ENCODE measurements at regions not wholly inside any gene's neighbourhood (a gene's known extent, or its start where the extent isn't known, plus 50 kb on each side); places are given as distances from the start of the nearest gene placed in this dataset.
"Not testable (repeated sequence)": the region's sequence is repeated elsewhere in the genome, so short reads cannot be mapped to it uniquely, and the experiment has no call there.

DNA sequence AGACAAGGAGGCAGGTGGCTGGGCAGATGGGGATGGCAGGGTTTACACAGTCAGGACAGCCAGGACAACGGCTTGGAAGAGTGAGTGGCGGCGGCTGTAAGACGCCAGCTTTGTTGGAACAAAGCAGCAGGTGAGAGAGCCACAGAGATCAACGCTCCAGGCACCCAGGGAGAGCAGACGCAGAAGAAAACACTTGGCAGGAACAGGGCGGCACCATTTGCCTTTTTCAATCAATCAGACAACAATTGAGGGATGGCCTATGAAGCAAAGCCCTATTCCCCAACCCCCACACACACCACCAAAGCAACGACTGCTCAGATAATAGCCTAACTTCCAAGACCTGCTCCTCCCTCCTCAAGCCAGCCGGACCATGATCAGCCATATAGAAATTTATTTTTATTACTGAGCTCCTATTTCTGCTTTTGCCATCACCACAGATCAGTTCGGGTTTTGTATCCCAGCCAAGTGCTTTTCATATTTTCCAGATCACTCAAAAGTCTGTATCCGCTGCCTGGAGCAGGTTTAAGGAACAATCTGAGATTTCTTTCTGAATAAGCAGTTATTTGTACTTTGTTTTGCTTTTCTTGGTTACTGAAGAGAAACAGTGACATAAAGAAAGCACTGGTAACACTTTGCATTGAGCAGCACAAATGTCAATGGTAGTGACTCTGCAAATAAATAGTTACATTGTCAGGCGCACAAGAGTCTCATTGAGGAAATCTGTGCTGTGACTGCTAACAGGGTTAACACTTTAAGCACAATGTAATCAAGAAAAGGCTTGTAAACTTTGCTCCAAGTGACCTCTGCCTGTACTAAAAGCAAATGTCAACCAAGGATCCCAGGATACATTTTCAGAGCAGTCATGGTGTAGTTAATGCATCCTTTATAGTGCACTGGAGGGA, 81.8 kb upstream of the RBPJ start:
- DNase-seq (ENCODE audit: low spot score) = no peak

DNA sequence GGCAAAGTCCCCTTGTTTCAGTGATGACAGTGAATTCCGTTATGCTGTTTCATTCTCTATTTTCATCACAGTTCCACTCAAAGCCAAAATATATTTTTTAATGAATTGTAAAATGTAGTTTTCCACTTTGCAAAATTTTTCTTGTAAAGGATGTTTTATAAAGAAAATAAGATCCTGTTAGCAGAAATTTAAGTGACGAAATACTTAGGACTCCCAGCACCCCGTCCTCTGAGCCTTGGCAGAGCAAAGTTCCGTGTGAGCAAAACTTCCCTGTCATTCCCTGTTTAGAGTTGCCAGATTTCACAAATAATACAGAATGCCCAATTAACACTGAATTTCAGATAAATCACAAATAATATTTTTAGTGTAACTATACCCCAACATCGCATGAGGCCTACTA, 81.0 kb upstream of the RBPJ start:
- DNase-seq (ENCODE audit: low spot score) = no peak

DNA sequence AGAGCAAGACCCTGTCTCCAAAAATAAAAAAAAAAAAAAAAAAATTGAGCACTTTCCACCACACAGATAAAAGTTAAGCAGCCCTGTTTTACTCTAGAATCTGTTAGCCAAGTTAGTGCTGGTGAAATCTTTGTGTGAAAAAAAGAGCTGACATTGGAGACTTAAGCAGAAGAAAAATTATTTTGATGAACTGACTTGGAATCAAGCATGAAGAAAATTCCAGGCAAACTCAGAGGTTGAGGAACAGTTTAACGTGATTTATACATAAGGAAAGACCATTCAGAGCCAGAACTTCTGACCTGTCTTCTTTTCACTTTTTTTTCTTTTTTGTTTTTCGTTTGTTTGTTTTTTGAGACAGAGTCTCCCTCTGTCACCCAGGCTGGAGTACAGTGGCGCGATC, 79.6 kb upstream of the RBPJ start:
- no peak for DNase-seq (ENCODE audit: low spot score)

DNA sequence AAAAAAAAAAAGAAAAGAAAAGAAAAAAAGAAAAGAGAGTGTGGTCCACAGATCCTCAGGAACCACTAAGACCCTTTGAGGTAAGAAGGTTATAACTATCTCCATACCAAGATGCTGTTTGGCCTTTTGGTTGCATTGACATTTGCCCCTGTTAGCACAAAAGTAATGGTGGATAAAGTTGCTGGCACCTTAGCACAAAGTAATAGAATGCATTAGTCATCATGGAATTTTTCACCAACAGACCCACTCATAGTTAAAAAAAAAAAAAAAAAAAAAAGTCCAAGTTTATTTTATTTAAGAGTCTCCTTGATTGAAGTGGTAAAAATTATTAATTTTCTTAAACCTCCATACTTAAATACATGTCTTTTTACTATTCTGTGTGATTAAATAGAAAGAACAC, 78.4 kb upstream of the RBPJ start:
- DNase-seq (ENCODE audit: low spot score) = no peak

DNA sequence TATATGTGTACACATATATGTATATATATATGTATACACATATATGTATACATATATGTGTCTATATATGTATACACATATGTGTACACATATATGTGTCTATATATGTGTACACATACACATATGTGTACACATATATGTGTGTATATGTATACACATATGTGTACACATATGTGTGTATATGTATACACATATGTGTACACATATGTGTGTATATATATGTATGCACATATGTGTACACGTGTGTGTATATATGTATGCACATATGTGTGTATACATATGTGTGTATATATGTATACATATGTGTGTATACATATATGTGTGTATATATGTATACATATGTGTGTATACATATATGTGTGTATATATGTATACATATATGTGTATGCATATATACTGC, 76.7 kb upstream of the RBPJ start:
- DNase-seq (ENCODE audit: low spot score) = not testable (repeated sequence)

DNA sequence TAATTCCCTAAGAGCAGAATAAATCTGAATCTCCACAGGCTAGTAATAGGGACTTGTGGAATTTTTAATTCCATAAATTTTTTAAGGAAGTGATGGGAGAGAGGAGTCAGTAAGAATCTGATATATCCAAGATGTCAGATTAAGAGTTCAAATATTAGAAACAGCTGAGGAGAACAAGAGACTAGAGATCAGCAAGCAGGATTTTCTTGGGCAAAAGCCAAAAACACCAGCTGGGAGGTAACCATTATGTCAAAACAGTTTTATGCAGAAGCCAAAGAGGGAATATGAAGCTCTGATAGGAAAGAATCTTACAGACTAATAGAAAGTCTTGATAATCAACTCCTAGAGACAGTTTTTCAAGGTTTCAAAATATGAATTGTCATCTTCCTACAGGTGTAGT, 72.2 kb upstream of the RBPJ start:
- DNase-seq (ENCODE audit: low spot score) = no peak

DNA sequence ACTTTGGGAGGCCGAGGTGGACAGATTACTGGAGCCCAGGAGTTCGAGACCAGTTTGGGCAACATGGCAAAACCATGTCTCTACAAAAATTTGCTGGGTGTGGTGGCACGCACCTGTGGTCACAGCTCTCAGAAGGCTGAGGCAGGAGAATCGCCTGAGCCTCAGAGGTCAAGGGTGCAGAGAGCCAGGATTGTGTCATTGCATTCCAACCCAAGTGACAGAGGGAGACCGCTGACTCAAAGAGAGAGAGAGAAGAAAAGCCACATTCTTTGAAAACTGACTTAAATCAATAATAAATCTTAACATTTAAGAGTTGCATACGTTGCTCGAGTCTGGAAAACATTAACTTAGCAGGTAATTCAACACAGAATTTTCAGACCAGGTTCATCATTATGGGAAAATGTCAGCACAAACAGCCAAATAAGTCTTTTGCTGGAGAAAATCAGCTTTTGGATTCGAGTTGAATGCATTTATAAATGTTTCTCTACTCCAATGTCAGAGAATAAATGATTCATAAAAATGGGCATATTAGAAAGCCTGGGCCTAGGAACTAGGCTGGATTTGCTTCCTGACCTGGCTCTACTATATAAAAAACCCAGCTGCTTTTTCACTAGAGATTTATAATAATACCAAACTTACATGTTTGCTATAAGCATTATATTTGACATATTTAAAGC, 68.3 kb upstream of the RBPJ start:
- no peak for DNase-seq (ENCODE audit: low spot score)

DNA sequence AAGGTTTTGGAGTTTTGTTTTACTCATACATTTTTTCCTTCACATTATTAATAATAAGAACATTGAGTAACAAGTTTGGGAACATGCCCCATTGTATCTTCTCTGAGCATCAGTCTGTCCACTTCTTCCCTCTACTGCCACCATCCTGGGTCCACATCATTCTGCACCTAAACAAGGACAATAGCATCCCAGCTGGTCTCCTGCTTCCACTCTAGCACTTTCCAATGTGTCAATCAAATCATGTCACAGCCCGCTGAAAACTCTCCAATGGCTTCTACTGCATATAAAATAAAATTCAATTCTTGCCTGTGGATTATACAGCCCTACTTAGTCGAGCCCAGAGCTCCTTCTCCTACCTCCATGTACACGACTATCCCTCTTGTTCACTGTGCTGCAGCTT, 66.8 kb upstream of the RBPJ start:
- DNase-seq (ENCODE audit: low spot score) = no peak

DNA sequence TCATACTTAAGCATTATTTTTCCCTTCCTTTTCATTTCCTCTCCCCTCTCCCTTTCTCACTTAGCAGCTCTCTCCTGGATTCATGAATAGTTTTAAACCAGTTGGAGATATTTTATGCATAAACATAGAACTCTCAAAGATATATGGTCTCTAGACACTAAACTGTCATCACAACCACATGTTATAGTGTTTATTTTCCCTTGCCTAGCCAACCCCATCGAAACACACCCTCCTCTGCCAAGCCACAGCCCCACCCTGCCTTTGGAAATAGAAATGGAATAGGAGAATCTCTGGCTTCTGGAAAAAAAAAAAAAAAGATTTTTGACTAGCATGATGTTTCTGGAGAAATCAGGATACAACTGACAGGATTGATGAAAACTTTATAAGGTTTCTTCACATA, 64.8 kb upstream of the RBPJ start:
- no peak for DNase-seq (ENCODE audit: low spot score)

DNA sequence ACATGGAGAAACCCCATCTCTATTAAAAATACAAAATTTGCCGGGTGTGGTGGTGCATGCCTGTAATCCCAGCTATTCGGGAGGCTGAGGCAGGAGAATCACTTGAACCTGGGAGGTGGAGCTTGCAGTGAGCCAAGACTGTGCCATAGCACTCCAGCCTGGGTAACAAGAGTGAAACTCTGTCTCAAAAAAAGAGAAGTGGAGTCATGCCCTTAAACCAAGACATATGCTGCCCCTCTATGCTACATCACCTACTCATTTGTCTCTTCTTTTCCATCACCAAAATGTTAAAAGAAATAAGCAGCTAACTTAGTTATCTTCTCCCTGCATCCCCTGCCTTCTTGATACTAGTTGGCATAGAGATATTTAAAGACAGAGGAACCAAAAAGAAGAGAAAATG, 63.4 kb upstream of the RBPJ start:
- not testable (repeated sequence) for DNase-seq (ENCODE audit: low spot score)

DNA sequence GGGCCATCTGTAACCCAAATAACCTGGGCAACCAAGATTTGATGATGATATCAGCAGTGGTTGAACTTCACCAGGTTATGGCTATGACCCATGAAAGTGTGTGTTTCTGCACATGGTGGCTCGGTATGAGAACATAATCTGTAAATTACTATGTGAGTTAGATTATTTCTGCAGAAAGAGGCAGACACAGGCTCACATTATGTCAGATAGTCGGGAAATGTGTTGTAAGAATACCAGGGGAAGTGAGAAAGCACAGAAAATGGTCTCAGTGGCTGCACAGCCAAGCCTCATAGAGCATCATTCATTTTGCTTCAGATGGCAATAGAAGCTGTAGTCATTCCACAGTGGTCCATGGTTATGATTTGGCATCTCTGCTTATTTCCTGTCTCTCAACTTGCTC, 63.0 kb upstream of the RBPJ start:
- DNase-seq (ENCODE audit: low spot score) = no peak

DNA sequence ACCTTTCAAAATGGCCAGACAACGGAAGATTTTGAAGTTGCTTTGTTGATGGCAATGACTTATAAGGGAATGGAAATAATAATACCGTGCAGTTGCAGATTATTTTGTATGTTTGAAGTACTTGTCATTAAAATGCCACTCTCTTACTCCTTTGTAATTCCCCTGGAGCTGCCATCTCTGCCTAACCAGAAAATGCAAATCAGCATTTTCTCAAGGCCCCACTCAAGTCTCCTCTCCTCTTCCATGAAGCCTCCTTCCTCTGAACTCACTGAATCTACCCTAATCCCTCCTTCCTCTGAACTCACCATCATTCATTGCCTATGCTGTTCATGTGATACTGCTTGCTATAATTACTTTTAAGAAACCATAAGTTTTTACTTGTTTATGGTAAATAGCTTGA, 60.2 kb upstream of the RBPJ start:
- no peak for DNase-seq (ENCODE audit: low spot score)

DNA sequence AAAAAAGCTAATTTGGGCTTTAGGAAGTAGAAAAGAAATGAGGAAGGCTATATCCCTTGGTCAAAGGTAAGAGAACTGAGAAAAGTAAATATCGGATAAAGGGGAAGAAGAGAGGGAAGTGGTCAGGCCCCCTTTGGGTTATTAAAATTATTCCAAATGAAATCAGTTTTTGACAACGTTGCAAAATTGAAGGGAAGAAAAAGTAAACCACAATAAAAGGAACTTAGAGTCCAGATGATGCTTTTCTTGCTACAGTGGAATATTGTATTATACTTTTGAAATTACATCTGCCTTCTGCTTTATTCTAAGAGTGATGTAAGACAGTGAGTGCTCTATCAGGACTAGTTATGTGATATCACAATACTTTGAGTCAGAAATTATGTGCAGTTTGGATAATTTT, 59.4 kb upstream of the RBPJ start:
- no peak for DNase-seq (ENCODE audit: low spot score)

DNA sequence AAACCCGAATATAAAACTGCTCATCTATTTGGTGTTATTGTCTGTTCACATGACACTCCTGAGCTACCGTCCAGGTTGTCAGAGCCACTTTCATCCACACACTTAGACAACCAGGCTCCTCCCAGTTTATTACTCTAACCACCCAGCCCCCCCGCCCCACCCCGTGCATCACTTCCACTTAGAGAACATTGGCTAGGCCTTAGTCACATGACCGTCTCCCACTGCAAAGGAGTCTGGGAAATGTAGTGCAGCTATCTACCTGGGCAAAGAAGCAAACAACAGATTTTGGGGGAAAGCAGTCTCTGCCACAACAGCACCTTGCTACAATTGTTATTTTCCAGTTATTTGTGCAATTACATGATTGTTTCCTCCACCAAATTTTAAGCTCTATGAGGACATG, 57.6 kb upstream of the RBPJ start:
- DNase-seq (ENCODE audit: low spot score) = no peak

DNA sequence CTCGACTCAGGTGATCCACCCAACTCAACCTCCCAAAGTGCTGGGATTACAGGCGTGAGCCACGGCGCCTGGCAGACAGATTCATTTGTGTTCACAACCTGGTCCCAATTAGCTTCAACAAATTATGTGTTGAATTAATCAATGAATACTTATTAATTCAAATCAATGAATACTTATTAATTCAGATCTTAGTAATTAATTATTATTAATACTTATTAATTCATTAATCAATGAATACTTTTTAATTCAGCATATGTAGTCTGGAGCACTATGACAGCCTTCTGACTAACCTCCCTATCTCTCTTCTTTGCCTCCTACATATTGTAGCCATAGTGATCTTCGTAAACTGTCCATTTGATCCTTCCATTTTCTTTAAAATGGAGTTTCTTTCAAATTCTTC, 56.7 kb upstream of the RBPJ start:
- DNase-seq (ENCODE audit: low spot score) = no peak

DNA sequence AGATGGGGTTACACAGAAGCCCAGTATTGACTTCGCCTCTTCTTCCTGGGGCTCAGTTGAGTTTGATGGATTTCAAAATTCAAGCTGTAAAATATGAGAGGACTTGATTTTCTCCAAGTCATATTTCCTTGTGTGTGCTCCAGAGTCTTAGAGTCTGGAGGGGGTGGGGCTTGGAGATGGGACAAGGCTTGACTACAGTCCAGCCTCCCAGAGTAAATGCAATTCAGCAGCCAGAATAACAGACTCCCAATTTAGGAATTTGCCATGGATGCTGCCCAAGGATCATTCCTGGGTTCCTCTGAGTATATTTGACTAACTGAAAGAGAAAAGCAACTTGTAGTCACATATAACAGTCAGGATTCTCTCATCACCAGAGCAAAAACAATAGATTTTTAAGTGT, 53.7 kb upstream of the RBPJ start:
- DNase-seq (ENCODE audit: low spot score) = no peak

DNA sequence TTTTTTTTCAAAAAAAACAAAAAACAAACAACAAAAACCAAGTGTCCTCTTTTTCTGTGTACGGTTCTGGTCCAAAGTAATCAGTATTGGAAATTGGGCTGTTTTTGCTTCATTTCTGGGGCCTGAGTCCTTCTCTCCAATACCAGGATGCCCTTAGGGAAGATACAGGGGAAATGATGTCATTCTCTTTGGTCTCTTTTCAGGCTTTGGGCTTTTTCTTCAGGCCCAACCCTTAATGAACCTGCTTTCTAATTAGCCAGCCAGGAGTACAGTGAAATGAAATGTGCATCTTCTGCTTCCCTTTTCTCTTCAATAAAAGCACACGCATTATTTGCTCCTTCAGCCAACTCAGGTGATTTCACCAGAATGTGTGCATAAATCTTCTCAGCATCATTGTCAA, 52.6 kb upstream of the RBPJ start:
- DNase-seq (ENCODE audit: low spot score) = no peak

DNA sequence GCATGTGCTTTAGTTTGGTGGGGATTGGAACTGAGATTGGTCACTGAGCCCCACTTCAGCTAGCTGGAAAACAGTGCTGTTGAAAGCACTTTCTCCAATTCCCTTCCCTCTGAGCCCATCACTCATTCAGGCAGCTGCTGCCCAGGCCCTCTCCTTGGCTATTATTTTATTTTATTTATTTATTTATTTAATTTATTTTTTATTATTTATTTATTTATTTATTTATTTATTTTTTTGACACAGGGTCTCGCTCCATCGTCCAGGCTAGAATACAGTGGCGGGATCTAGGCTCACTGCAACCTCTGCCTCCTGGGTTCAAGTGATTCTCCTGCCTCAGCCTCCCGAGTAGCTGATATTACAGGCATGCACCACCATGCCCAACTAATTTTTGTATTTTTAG, 51.8 kb upstream of the RBPJ start:
- DNase-seq (ENCODE audit: low spot score) = no peak

Measured in mesenteric fat pad (tissue), 1 donor.